Skeletal muscle tissue (tissue), 3 donors: ENCODE measurements at regions not wholly inside any gene's neighbourhood (a gene's known extent, or its start where the extent isn't known, plus 50 kb on each side); places are given as distances from the start of the nearest gene placed in this dataset.

Experiments
- H3K27ac ChIP-seq: one replicate; pipeline ENCODE4 v1.7.0; 2013; ENCODE audit warnings: mild to moderate bottlenecking, low read depth, low read length, inconsistent platforms
- H3K27me3 ChIP-seq, 3 donors: one replicate each; pipeline ENCODE4 v1.7.0; 2013; ENCODE audit warnings: low read length in 3 of 3; ENCODE audit not compliant: control insufficient read depth in 3 of 3, insufficient read depth in 3 of 3
- H3K36me3 ChIP-seq, 3 donors: one replicate each; pipeline ENCODE4 v1.7.0; 2013; ENCODE audit warnings: low read length in 3 of 3; ENCODE audit not compliant: control insufficient read depth in 3 of 3, insufficient read depth in 3 of 3
- H3K4me1 ChIP-seq, 3 donors: one replicate each; pipeline ENCODE4 v1.7.0; 2013; ENCODE audit warnings: low read length in 3 of 3, mild to moderate bottlenecking in 3 of 3; ENCODE audit not compliant: control insufficient read depth in 3 of 3, insufficient read depth in 3 of 3
- H3K4me3 ChIP-seq, 3 donors: one replicate each; pipeline ENCODE4 v1.7.0; 2013; ENCODE audit warnings: low read length in 3 of 3
- H3K9ac ChIP-seq, 3 donors: one replicate each; pipeline ENCODE4 v1.7.0; 2013; ENCODE audit warnings: low read length in 3 of 3, mild to moderate bottlenecking in 3 of 3, moderate library complexity in 2 of 3, low read depth in 1 of 3
- H3K9me3 ChIP-seq, 3 donors: one replicate each; pipeline ENCODE4 v1.7.0; 2013; ENCODE audit warnings: low read length in 3 of 3; ENCODE audit not compliant: control insufficient read depth in 3 of 3
- donor health status: Osteomylitis.

DNA sequence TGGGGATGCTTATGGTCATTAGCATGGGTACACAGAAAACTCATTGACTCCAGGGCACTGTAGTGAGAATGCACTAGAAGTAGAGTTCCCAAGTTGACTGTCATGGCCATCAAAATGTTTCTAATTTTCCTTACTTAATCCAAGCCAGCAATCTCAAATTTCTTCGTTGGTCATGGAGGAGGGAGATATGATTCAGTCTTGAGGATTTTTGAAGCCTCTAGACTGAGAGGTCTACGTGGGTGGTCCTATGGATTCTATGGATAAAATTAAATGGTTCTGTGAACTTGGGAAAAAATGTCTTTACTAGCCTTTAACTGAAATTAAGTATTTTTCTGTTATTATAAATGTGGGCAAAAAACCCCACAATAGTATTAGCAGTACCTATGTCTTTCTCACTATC is 508.5 kb downstream of the FUT8 start:
- no peaks in the 10 kb centered on the region for H3K4me1 ChIP-seq
- no peak overlapping the region for H3K9ac ChIP-seq
- no peak overlapping the region for H3K4me3 ChIP-seq
- no peaks in the 10 kb centered on the region for H3K36me3 ChIP-seq
- H3K27me3 ChIP-seq, result peaks cover 0 to 10% (median 0%) of the 10 kb centered on the region in 3 donors
- H3K27ac ChIP-seq, result no peak overlapping the region
- H3K9me3 ChIP-seq, result no peaks in the 10 kb centered on the region

DNA sequence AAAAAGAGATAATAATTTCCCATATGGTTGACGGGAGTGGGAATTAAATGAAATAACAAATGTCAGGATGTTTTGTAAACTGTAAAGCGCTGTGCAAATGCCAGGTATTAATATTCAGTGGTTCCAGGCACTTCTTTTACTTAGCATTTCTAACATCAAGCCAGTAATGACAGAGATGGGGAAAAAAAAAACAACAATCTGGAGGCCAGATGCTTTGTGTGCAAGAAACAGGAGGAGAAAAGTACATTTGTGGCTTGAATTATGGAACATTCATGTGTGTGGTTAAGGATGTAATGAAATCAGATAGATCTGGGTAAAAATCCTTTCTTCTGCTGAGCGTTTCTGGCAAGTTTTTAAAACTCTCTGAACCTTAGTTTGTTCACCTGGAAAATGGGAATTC is 509.6 kb downstream of the FUT8 start:
- Histone ChIP-seq H3K9me3 (no peaks in the 10 kb centered on the region), H3K4me1 (no peaks in the 10 kb centered on the region), H3K27ac (no peak overlapping the region), H3K27me3 (peaks cover 0 to 7% (median 3%) of the 10 kb centered on the region in 3 donors), H3K9ac (no peak overlapping the region), H3K36me3 (no peaks in the 10 kb centered on the region), H3K4me3 (no peak overlapping the region)

DNA sequence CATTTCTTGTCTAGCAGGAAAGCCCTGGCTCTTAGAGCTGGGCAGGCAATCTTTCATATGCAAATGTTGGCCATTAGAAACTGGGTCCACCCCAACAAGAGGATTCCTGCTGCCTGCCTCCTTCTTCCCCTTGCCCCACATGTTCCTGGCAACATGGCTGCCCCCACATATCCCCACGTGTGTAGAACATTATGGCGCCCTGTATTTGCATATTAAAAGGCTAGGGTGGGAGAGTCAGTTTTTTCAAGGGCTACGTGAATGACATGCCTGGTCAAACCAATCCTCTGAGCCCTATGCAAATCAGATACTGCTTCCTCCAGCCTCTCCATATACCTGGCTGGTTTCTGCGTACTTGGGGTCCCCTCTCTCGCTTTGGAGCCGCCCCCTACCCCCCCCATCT is 514.0 kb downstream of the FUT8 start:
- no peaks in the 10 kb centered on the region for H3K36me3 ChIP-seq
- no peaks in the 10 kb centered on the region for H3K4me1 ChIP-seq
- H3K27me3 ChIP-seq, result peaks cover 0 to 24% (median 17%) of the 10 kb centered on the region in 3 donors
- no peak overlapping the region for H3K9ac ChIP-seq
- H3K9me3 ChIP-seq, result no peaks in the 10 kb centered on the region
- H3K4me3 ChIP-seq, result no peak overlapping the region
- H3K27ac ChIP-seq, result no peak overlapping the region

DNA sequence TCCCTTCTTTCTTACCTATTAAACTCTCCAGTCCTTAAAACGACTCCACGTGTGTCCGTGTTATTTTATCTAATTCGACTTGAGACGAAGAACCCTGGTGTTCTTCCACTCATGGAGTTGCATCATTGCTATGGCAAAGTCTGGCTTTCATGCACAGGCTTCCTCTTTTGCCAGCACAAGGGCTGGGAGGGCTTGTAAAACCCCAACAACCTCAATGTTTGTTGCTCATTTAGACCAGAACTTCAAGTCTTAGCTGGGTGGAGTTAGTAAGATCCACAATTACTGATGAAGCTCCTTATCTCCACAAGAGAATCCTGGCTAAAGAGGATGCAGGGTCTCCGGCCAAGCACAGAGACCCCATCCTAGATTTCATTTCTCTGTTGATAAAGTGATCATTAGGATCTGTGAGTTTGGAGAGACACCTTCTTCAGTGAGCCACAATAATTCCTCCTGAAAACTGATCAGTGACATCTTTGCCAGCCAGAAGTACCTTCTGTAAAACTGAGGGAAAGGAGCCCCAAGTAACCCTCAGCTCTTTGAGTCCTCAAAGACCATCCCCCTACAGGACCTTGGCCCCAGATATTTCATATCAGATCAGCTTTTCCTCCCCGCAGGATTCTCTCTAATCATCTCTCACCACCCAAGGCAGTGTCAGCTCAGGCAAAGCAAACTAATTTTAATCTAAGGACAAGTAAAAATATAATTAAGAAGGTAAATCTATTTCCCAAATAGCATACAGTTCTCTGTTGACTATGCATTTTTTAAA is 514.6 kb downstream of the FUT8 start:
- Histone ChIP-seq H3K36me3 (no peaks in the 10 kb centered on the region), H3K27ac (no peak overlapping the region), H3K4me3 (no peak overlapping the region), H3K4me1 (no peaks in the 10 kb centered on the region), H3K9ac (no peak overlapping the region), H3K9me3 (no peaks in the 10 kb centered on the region), H3K27me3 (peaks cover 0 to 24% (median 17%) of the 10 kb centered on the region in 3 donors)

DNA sequence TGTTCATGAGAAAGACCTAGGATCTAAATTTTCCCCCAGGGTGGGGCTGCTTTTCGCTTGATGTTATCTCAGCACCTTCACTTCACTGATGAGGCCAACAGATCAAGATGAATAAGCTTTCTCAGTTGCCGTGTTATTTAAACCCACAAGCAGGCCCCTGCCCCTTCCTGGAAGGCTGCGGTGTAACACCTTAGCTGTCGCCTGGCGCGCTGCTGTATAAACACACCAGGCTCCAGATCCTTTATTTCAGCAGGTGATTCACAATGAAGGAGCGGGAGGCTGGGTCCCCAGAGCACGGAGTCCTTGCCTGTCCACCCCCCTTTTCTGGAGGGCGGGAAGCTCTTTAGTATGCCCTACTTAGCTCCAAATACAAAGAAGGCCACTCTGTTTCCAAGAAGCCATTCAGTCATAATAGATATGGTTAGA is 515.4 kb downstream of the FUT8 start:
- H3K4me1 ChIP-seq, result no peaks in the 10 kb centered on the region
- no peak overlapping the region for H3K4me3 ChIP-seq
- no peak overlapping the region for H3K27ac ChIP-seq
- H3K9me3 ChIP-seq, result no peaks in the 10 kb centered on the region
- H3K36me3 ChIP-seq, result no peaks in the 10 kb centered on the region
- H3K9ac ChIP-seq, result no peak overlapping the region
- peaks cover 0 to 24% (median 17%) of the 10 kb centered on the region in 3 donors for H3K27me3 ChIP-seq

DNA sequence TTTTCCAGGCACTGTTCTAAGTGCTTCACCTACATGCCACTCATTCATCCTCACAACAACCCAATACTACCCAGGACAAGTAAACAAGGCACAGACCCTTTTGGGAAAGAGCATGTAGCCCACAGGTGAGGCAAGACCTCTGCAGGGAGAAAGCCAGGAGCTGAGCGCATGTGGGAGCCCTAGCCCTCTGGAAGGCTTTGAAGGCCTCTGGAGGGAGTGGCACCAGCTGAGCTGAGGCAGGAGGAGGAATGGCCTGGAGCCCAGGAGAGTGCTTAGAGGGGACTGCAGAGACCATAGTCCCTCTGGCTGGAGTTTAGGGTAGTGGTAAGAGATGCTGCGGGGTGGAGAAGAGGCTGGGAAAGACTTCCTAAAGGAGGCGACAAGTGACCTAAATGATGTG is 516.5 kb downstream of the FUT8 start:
- Histone ChIP-seq H3K9me3 (no peaks in the 10 kb centered on the region), H3K9ac (no peak overlapping the region), H3K36me3 (no peaks in the 10 kb centered on the region), H3K4me3 (no peak overlapping the region), H3K27me3 (peaks cover 0 to 24% (median 17%) of the 10 kb centered on the region in 3 donors), H3K4me1 (no peaks in the 10 kb centered on the region), H3K27ac (no peak overlapping the region)

DNA sequence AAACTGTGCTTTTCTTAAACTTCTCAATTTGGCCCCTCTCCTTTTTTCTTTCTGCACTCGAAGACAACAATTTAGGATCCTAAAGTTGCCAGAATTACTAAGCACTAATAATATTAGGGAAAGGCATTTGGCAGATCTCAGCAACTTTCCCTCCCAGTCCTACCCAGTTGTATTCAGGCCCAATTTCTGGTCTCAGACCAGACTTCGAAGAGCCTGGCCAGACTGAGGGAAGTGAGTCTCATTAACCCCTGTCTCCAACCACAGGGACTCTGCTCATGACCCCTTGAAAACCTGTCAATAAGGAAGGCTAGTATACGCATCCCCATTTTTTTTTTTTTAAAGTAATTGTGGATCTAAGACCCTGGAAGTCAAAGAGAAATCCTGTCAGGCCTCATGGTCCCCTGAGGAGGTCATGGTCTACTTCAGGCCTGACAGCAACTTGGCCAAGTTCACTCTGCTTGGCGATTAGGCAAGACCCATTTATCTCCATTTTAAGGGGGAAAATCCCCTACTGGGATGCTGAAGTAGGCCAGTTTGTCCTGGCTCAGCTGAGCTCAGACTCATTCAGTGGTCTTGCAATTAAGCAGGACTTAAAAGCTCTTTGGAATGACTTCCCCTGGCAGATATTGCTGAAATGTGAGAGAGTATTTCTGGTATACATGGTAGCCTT is 521.0 kb downstream of the FUT8 start:
- H3K9me3 ChIP-seq, result no peaks in the 10 kb centered on the region
- no peak overlapping the region for H3K27ac ChIP-seq
- H3K36me3 ChIP-seq, result no peaks in the 10 kb centered on the region
- H3K4me3 ChIP-seq, result no peak overlapping the region
- no peaks in the 10 kb centered on the region for H3K4me1 ChIP-seq
- H3K9ac ChIP-seq, result no peak overlapping the region
- H3K27me3 ChIP-seq, result peaks cover 0 to 10% (median 10%) of the 10 kb centered on the region in 3 donors

DNA sequence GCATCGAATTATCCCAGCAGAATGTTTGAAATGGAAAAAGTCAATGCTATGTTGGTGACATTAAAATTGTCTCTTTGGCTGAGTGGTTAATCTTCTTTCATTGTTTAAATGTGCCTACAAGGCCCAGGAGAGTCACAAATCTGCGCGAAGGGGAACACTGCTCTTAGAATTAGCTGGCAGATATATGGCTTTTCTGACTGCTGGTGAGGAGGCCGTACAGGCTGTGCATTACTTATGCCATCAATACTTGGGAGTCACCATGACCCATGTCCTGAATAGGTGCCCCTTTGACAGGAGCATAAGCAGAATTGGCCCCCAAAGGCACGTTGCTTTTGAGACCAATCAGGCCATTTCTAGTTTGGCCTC is 521.5 kb downstream of the FUT8 start:
- Histone ChIP-seq H3K4me1 (no peaks in the 10 kb centered on the region), H3K9me3 (no peaks in the 10 kb centered on the region), H3K27me3 (peaks cover 0 to 8% (median 8%) of the 10 kb centered on the region in 3 donors), H3K27ac (no peak overlapping the region), H3K9ac (no peak overlapping the region), H3K36me3 (no peaks in the 10 kb centered on the region), H3K4me3 (no peak overlapping the region)

DNA sequence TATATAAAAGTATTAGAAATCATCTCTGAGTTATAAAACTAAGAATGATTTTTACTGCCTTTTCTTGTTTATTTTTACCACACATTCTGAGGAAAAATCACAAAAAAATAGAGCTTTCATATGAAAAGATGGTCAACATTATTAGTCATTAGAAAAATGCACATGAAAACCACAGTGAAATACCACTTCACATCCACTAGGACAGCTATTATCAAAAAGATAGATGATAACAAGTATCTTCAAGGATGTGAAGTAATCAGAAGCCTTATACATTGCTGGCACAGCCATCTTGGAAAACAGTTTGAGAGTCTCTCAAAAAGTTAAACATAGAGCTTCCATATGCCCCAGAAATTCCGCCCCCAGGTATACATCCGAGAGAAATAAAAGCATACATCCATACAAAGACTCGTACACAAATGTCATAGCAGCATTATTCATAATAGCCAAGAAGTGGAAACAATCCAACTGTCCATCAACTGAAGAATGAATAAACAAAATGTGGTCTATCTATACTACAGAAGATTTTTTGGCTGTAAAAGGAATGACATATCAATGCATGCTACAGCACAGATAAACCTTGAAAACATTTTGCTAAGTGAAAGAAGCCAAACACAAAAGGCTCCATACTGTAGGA is 523.9 kb downstream of the FUT8 start:
- no peak overlapping the region for H3K9ac ChIP-seq
- H3K4me3 ChIP-seq, result no peak overlapping the region
- no peak overlapping the region for H3K27ac ChIP-seq
- H3K27me3 ChIP-seq, result no peaks in the 10 kb centered on the region
- no peaks in the 10 kb centered on the region for H3K9me3 ChIP-seq
- no peaks in the 10 kb centered on the region for H3K36me3 ChIP-seq
- H3K4me1 ChIP-seq, result no peaks in the 10 kb centered on the region
